ENCODE measurements at regions not wholly inside any gene's neighbourhood (a gene's known extent, or its start where the extent isn't known, plus 50 kb on each side); places are given as distances from the start of the nearest gene placed in this dataset.
A peak's percentile ranks its signal among the peaks of the same experiment; 100 is the strongest.

GRCh38 chr7:131109011-131109758 lies 218.5 kb upstream of the MKLN1 start:
- no peak for DNase-seq

DNA sequence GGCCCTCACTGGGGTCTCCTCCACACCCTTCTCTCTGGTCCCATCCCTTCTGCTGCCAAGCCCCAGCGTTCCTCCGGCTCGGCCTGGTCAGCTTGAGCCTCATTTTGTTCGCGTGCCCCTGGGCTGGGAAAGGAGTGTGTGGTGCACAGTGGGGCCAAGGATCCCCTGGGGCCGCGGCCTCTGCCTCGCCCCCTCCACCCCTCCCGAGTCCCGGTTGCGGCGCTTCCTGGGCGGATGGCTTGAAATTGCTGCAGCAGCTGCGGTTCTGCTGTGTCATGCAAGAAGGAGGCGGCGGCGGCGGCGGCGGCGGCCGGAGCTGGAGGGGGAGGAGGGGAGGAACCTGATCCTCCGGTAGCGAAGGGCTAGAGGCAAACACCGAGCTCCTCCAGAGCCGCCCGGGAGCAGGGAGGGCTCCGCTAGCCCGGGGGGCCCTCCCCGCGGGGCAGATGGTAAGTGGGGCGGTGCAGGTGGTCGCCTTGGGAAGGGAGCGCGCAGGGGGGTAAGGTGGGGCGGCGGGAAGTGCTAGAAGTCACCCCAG lies 217.8 kb upstream of the MKLN1 start:
- peak; percentile 80 for DNase-seq

- peak; percentile 60 for DNase-seq
Measured at GRCh38 chr7:131110297-131111080, 217.2 kb upstream of the MKLN1 start.

DNA sequence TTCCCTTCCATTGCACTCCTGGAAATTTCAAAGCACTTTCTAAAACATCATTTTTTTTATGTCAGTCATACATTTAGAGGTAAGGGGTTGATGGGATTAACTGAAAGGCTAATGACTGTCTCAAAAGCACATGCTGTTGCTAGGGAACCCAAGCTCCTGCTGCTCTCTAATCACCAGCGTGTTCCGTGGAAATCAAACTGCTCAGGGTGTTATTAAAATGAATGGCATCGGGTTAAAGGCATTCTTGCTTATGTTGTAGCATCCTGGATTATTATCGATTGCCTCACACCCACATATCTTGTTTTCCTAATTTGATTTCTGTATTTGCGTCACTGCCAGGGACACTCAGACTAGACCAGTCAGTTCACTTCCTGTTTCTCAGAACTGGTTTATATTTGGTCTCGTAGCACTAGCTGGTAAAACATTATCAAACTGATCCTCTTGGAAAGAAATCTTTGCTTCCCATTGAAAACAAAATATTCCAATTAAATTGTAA lies 216.5 kb upstream of the MKLN1 start:
- DNase-seq: no peak

GRCh38 chr7:131111792-131112191 lies 215.9 kb upstream of the MKLN1 start:
- no peak for DNase-seq

GRCh38 chr7:131112431-131112830 lies 215.2 kb upstream of the MKLN1 start:
- DNase-seq: no peak

- no peak for DNase-seq
Measured at GRCh38 chr7:131115340-131115739, 212.3 kb upstream of the MKLN1 start.

- no peak for DNase-seq
Measured at GRCh38 chr7:131117439-131117838, 210.2 kb upstream of the MKLN1 start.

DNA sequence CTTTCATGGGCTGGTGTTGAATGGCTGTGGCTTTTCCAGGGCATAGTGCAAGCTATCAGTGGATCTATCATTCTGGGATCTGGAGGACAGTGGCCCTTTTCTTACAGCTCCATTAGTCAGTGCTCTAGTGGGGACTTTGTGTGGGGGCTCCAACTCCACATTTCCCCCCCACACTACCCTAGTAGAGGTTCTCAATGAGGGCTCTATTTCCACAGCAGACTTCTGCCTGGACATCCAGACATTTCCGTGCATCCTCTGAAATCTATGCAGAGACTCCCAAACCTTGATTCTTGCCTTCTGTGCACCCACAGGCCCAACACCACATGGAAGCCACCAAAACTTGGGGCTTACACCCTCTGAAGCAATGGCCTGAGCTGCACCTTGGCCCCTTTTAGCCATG lies 208.3 kb upstream of the MKLN1 start:
- no peak for DNase-seq

DNA sequence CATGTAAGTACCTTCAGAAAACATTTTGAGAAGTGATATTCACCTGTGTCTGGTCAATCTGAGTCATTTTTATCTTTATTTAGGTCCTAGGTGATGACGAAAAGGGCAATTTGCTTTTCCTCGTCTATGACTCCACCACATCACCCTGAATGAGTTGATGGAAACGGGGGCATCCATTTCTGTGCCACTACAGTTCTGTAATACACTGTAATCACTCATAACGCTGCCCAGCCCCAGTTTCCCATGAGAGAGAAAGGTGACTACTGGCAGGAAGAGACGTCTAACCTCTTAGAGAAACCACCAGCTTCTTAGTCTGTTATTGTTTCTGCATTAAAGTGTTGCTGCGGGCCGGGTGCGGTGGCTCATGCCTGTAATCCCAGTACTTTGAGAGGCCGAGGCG lies 205.3 kb upstream of the MKLN1 start:
- no peak for DNase-seq

DNA sequence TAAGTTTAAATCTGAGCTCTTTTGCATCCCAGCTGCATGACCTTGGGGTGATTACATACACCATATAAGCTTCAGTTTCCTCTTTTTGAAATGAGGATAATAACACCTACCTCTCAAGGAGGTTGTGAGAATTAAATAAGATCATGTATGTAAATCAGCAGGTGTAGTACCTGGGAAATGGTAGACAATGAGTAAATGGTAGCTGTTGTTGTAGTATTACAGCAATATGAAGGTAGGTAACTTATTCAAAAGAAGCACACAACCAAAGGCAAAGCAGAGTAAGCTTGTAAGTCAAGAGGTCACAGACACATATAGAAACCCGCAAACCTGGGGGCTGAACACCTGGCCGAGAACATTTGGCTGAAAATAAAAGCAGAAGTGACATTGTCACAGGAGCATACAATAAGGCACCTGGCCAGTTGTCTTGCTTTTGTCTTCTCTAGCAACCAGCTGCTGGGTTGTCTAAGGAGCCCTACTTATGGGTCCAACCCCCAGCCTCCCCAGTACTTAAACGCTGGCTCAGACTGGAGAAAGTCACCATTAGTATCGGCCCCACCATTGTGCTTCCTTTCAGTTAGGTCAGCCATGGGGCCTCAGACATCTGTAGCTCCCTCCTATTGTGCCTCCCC lies 203.6 kb upstream of the MKLN1 start:
- DNase-seq: no peak

DNA sequence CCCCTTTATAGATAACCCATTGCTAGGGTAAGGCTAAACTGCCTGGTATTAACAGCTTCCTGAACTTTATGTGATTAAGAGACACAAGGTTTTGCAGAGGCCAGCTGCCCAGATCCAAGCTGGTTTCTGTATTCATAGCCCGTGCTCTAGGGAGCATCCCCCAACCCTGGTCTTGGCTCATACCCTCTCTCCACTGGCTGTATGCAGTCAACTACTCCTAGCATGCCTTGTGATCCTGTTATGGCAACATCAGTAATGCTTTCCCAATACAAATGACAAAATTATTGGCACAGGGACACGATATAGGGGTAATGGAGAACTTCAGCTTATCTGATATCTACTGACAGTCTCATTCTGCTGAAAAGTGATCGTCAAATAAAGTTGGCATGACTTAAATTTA lies 202.8 kb upstream of the MKLN1 start:
- no peak for DNase-seq

GRCh38 chr7:131130324-131130723 lies 197.4 kb upstream of the MKLN1 start:
- no peak for DNase-seq

DNA sequence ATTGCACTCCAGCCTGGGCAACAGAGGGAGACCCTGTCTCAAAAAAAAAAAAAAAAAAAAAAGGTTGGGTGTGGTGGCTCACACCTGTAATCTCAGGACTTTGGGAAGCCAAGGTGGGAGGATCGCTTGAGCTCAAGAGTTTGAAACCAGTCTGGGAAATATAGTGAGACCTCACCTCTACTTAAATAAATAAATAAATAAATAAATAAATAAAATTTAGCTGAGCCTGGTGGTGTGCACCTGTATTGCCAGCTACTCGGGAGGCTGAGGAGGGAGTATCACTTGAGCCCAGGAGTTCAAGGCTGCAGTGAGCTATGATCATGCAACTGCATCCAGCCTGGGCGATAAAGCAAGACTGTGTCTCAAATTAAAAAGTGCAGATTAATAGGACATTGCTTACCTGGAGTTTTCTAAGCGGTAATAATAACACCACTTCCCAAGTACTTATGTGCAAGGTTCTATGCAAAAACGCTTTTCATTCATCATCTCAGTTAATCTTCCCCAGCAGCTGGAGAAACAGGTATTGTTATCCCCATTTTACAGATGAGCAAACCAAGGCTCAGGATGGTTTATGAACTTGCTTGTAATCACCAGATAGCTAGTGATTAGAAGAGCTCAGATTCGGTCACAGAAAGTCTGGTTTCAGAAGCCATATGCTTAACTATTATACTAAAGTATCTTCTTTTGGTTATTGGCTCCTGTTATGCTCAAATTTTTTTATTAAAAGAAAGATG lies 196.5 kb upstream of the MKLN1 start:
- DNase-seq: no peak

DNA sequence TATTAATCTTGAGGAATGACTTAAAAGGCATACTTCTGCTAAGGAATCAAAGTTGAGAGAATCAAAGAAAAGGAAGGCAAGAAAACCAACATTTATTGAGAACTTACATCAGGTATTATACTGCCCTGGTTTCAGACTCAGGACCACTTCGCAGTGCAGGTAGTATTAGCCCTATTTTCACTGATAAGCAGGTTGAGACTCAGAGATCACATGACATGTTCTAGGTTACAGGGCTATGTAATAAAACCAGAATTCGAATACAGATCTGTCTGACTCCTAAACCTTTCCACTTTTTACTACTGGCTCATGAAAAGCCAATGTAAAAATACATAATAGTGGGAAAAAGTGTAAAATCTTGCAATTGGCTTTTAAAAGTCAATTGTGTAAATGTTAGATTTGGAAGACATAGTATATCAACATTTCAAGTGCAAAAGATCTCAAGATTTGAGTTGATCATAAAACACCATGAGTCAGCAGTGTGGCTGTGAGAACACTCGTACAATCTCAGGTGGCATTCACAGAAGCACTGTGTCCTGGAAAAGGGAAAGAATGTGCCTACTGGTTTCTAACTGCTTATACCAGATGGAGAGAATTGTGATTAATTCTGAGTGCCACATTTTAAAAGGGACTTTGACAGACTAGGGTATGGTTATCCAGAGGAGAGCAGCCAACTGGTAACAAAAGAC lies 195.8 kb upstream of the MKLN1 start:
- no peak for DNase-seq

GRCh38 chr7:131139462-131139861 lies 188.2 kb upstream of the MKLN1 start:
- DNase-seq: no peak

DNA sequence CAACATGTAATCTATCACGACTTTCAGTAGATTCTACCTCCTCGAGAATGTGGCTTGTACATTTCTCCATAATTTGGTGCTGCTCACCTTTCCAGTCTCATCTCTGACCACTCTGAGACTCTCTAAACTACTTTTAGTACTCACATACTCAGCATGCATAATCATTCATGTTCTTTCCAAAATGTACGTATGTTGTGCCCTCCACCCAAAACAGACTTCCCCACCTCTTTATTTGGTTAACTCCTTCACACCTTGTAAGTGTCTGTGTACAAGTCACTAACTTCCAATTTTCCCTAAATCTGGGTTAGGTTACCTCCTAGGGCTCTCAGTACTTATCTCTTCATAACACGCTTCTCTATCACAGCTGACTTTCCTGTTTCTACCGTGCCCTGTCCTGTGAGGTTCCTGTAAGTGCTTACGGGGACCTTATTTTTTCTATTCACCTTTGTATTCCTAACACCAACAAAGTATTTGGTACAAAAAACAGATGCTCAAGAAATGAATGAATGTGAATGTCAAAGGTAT lies 186.2 kb upstream of the MKLN1 start:
- no peak for DNase-seq

DNA sequence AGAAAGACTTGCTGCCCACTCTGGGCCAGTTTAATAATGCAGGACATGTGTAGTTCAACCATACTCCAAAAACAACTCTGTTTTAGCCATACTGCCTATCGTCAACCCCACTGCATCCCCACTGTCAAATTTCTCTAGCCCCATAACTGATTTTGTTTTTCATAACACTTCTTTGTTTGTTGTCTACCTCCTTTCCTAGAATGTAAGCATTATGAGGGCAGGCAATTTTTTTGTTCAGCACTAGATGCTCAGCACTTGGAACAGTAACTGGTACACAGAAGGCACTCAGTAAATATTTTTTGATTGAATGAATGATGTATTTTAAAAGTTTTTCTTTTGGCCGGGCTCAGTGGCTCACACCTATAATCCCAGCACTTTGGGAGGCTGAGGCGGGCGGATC lies 183.8 kb upstream of the MKLN1 start:
- no peak for DNase-seq

- no peak for DNase-seq
Measured at GRCh38 chr7:131145026-131145425, 182.7 kb upstream of the MKLN1 start.

DNA sequence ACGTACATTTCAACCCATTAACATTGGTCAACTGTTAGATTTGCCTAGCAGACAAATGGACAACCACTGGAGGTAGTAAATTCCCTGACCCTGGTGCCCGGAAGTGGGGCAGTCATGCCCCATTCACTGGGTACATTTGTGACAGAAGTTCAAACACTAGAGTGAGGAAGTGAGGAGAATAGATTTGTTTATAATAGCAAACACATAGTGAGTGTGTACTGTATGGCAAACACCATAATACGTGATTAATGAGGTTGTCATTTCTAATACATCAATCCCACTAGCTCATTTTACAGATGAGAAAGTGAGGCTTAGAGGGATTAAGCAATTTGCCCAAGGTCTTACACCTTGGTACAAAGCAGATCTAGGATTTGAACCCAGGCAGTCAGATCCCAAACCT lies 181.9 kb upstream of the MKLN1 start:
- DNase-seq: no peak

GRCh38 chr7:131147604-131148003 lies 180.1 kb upstream of the MKLN1 start:
- DNase-seq: no peak

Measured in occipital lobe (tissue), 1 donor.